Omental fat pad (tissue), 3 donors: ENCODE measurements at regions not wholly inside any gene's neighbourhood (a gene's known extent, or its start where the extent isn't known, plus 50 kb on each side); places are given as distances from the start of the nearest gene placed in this dataset.

Source experiments
- ATAC-seq: fragments of 150-250 bp; one replicate; pipeline ENCODE4 v1.9.1; 2016; ENCODE audit warnings: mild to moderate bottlenecking, moderate library complexity; ENCODE audit not compliant: low FRiP score
- DNase-seq: peaks from one replicate; pipeline ENCODE4 v3.0.0-alpha.2; 2019; ENCODE audit warnings: low spot score
- CTCF ChIP-seq, 3 donors: fragments of 450-650 bp; IDR thresholded peaks; one replicate each; pipeline ENCODE4 v1.5.1; 2016 to 2017; ENCODE audit warnings: antibody characterized with exemption in 3 of 3, mild to moderate bottlenecking in 3 of 3, moderate library complexity in 2 of 3

GRCh38 chr7:80348223-80348622, 163.6 kb downstream of the GNAT3 start:
- no peak for TF ChIP-seq CTCF (IDR thresholded peaks at IDR 0.05)
- ATAC-seq = no peak
- DNase-seq = no peak

- no peak for TF ChIP-seq CTCF (IDR thresholded peaks at IDR 0.05)
- DNase-seq (no peak), ATAC-seq (no peak)
Measured at GRCh38 chr7:80347173-80347572, 164.7 kb downstream of the GNAT3 start.

GRCh38 chr7:80346704-80347103, 165.2 kb downstream of the GNAT3 start:
- DNase-seq (no peak), ATAC-seq (peak; percentile 99)
- no peak for TF ChIP-seq CTCF (IDR thresholded peaks at IDR 0.05)

- TF ChIP-seq CTCF (IDR thresholded peaks at IDR 0.05) = no peak
- DNase-seq = no peak
- ATAC-seq = no peak
Measured at GRCh38 chr7:80335511-80336231, 176.2 kb downstream of the GNAT3 start.

GRCh38 chr7:80334908-80335307, 177.0 kb downstream of the GNAT3 start:
- ATAC-seq = no peak
- TF ChIP-seq CTCF (IDR thresholded peaks at IDR 0.05) = no peak
- no peak for DNase-seq

GRCh38 chr7:80334196-80334595, 177.7 kb downstream of the GNAT3 start:
- DNase-seq (no peak), ATAC-seq (no peak)
- no peak for TF ChIP-seq CTCF (IDR thresholded peaks at IDR 0.05)

- no peak for TF ChIP-seq CTCF (IDR thresholded peaks at IDR 0.05)
- DNase-seq (no peak), ATAC-seq (no peak)
Measured at GRCh38 chr7:80333040-80333439, 178.8 kb downstream of the GNAT3 start.
